Stimulated activated CD8-positive, alpha-beta memory T cell treated with anti-CD3 and anti-CD28 coated beads, Interleukin-4, amount 100 ng/mL, for 4 hours (primary cell): ENCODE measurements at regions not wholly inside any gene's neighbourhood (a gene's known extent, or its start where the extent isn't known, plus 50 kb on each side); places are given as distances from the start of the nearest gene placed in this dataset.
A peak's percentile ranks its signal among the peaks of the same experiment; 100 is the strongest.

Source experiments
- DNase-seq, 2 donors: peaks; one replicate each; pipeline ENCODE4 v3.0.0-alpha.2; 2020; ENCODE audit warnings: low read depth in 2 of 2, low spot score in 1 of 2

GRCh38 chr20:51220293-51220706, 197.4 kb upstream of the KCNG1 start:
- DNase-seq = peak; percentile 5 to 11

- no peak for DNase-seq
Measured at GRCh38 chr20:51219544-51219943, 196.6 kb upstream of the KCNG1 start.

- no peak for DNase-seq
Measured at GRCh38 chr20:51218603-51219002, 195.7 kb upstream of the KCNG1 start.

GRCh38 chr20:51217347-51218045, 194.6 kb upstream of the KCNG1 start:
- no peak for DNase-seq

DNA sequence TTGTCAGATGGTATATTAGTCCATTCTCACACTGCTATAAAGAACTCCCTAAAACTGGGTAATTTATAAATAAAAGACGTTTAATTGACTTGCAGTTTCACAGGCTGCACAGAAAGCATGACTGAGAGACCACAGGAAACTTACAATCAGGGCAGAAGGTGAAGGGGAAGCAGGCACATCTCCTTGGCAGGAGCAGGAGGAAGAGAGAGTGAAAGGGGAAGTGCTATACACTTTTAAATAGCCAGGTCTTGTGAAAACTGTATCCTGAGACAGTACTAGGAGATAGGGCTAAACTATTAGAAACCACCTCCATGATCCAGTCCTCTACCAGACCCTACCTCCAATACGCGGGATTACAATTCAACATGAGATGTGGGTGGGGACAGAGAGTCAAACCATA, 193.9 kb upstream of the KCNG1 start:
- DNase-seq = no peak

DNA sequence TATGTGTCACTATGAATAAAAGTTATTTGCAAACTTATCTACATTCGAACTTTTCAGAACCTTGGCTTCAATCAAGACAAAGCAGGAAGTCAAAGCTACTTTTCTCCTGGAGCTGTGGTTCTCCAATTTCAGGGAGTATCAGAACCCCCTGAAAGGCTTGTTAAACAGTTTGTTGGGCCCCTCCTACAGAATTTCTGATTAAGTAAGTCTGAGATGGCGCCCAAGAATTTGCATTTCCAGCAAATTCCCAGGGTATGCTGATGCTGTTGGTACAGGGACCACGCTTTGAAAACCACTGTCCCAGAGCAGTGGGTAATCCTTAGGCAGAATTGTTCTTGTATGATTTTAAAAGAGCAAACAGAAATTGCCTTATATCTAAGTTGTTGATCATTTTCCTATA, 189.9 kb upstream of the KCNG1 start:
- DNase-seq = no peak

- no peak for DNase-seq
Measured at GRCh38 chr20:51211191-51211590, 188.3 kb upstream of the KCNG1 start.

- DNase-seq = no peak
Measured at GRCh38 chr20:51210084-51210483, 187.2 kb upstream of the KCNG1 start.

DNA sequence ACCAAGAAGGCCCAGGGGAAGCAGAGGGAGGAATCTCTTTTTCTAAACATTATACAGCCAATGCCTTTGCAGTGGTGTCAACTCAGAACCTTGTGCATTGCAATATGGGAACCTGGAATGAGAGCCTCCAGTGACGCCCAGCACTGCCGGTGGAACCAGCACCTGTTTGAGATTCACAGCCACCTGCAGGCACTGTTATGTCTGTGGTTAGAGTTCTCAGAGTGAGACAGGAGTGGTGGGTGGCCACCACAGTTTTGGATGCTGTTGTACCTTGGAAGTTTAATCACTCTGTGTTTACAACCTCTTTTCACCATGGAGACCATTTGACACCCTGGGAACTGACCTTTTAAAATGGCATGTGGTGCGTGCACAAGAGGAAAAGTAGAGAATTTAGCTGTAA, 185.3 kb upstream of the KCNG1 start:
- no peak for DNase-seq

- no peak for DNase-seq
Measured at GRCh38 chr20:51206032-51206662, 183.2 kb upstream of the KCNG1 start.

DNA sequence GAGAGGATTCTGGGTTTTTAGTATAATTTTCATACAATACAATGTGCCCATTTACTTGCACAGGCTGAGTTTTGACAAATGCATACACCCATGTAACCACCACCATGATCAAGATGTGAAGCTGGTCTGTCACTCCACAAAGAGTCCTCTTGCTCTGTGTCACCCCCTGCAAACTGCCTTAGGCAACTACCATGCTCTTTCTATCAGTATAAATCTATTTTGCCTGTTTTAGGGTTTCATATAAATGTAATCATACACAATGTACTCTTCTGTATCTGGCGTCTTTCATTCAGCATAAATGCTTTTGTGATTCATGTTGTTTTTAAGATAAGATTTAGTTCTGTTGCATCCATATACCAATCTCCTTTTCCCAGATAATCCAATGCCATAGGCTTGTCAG, 181.9 kb upstream of the KCNG1 start:
- DNase-seq = no peak

DNA sequence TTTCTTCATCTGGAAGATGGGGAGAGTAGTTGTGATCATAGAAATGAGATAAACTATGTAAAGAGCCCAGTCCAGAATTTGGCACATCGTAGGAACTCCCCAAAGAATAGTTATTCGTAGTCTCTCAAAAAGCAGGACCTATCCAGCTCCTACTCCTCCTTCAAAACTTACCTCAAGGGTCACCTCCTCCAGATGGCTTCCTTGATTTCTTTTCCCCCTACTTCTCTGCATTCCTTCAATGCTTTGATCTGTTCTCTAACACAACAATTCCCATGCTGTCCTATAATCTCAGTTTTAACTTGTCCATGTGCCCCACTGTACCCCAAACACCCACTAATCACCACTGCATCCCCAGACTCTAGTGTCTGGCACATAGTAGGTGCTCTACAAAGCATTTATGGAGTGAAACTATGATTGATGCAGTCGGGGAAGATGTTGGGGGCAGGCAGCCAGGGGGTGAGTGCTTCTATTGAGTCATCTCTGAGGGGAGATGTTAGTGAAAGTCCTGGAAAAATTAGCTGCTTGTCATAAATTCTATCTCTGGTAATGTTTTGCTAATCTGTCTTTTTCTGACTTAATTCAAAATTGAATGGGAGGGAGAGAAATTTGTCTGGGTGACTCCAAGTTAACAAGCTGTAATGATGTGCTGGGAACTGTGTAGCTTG, 181.3 kb upstream of the KCNG1 start:
- no peak for DNase-seq

DNA sequence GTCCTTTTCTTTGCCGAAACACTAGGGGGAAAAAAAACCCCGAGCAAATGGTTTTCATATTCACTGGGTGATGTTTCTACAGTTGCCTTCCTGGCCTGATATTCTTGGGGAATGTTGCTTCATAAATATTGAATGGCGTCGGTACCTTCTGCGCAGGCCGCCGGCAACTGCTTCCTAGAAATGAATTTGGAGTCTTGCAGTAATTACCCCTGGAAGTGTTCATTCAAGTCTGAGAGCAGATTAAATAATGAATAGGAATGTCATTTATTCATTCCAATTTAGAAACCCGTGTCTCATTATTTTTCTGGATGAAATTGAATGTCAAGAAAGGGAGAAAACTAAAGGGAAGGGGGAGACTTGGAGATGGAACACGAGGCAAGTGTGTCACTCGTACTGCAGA, 179.4 kb upstream of the KCNG1 start:
- no peak for DNase-seq

- DNase-seq = no peak
Measured at GRCh38 chr20:51199920-51200319, 177.0 kb upstream of the KCNG1 start.

- DNase-seq = no peak
Measured at GRCh38 chr20:51198876-51199523, 176.1 kb upstream of the KCNG1 start.

GRCh38 chr20:51198238-51198637, 175.3 kb upstream of the KCNG1 start:
- no peak for DNase-seq

GRCh38 chr20:51196991-51197651, 174.2 kb upstream of the KCNG1 start:
- no peak for DNase-seq

GRCh38 chr20:51195990-51196389, 173.1 kb upstream of the KCNG1 start:
- DNase-seq = no peak

GRCh38 chr20:51195419-51195901, 172.6 kb upstream of the KCNG1 start:
- no peak for DNase-seq

GRCh38 chr20:51193066-51193772, 170.3 kb upstream of the KCNG1 start:
- no peak for DNase-seq

DNA sequence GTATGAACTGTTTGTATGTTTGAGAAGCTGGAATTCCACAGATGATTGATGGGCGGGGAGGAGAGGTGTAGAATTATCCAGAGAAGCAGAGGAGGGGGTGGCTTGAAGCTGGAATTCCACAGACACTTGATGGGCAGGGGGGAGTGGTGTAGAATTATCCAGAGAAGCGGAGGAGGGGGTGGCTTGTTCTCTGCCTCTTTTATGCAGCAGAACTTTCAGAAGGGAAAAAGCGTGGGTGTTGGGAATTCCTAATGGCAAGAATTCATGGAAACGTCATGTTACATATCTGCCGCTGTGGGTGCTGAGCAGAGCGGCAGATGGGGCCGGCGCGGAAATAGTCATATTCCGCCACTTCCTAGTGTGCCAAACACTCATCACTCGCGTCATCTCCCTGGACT, 167.9 kb upstream of the KCNG1 start:
- no peak for DNase-seq
